ENCODE measurements at regions not wholly inside any gene's neighbourhood (a gene's known extent, or its start where the extent isn't known, plus 50 kb on each side); places are given as distances from the start of the nearest gene placed in this dataset.

GRCh38 chr14:44662250-44662891, 155.3 kb upstream of the FSCB start:
- DNase-seq (no peak), ATAC-seq (no peak)
- no peaks in the 10 kb centered on the region for H3K36me3 ChIP-seq
- TF ChIP-seq, protein P1, sequence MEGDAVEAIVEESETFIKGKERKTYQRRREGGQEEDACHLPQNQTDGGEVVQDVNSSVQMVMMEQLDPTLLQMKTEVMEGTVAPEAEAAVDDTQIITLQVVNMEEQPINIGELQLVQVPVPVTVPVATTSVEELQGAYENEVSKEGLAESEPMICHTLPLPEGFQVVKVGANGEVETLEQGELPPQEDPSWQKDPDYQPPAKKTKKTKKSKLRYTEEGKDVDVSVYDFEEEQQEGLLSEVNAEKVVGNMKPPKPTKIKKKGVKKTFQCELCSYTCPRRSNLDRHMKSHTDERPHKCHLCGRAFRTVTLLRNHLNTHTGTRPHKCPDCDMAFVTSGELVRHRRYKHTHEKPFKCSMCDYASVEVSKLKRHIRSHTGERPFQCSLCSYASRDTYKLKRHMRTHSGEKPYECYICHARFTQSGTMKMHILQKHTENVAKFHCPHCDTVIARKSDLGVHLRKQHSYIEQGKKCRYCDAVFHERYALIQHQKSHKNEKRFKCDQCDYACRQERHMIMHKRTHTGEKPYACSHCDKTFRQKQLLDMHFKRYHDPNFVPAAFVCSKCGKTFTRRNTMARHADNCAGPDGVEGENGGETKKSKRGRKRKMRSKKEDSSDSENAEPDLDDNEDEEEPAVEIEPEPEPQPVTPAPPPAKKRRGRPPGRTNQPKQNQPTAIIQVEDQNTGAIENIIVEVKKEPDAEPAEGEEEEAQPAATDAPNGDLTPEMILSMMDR (IDR thresholded peaks at IDR 0.05): no peak
- no peak overlapping the region for H3K4me3 ChIP-seq
- no peak overlapping the region for H3K27ac ChIP-seq
- no peaks in the 10 kb centered on the region for H3K27me3 ChIP-seq
- intact Hi-C loops (cut with DNase I): loop anchor here in 1 of 10 donors (2.0 kb wide), 1 partner anchor 60 kb away; no protein-coding TSS in a partner anchor
- H3K9me3 ChIP-seq: no peaks in the 10 kb centered on the region
- no peaks in the 10 kb centered on the region for H3K4me1 ChIP-seq

DNA sequence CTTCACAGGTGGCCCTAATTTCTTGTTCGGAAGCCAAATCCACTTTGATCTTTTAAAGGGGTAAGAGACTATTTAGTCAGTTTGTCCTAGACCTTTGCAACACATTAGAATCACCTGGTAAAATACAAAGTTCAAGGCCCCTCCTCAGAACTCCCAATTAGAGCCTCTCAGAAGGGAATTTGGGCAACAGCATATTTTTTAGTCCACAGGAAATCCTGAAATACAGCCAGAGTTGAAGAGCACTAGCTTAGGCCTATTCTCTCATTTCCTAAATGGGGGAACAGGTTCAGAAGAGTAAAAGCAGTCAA, 151.3 kb upstream of the FSCB start:
- H3K27ac ChIP-seq: no peak overlapping the region
- DNase-seq: no peak
- H3K27me3 ChIP-seq: no peaks in the 10 kb centered on the region
- peaks cover 0 to 2% (median 0%) of the 10 kb centered on the region in 11 donors for H3K9me3 ChIP-seq
- intact Hi-C loops (cut with DNase I): no loop called here
- no peak overlapping the region for H3K4me3 ChIP-seq
- no peak for ATAC-seq
- no peaks in the 10 kb centered on the region for H3K36me3 ChIP-seq
- TF ChIP-seq, protein P1 (IDR thresholded peaks at IDR 0.05): no peak
- H3K4me1 ChIP-seq: no peaks in the 10 kb centered on the region
- WGBS, 2 donors: 64 to 67% methylated on average over 1 of the region's 1 CpG

GRCh38 chr14:44657696-44658388, 150.8 kb upstream of the FSCB start:
- peaks cover 0 to 2% (median 0%) of the 10 kb centered on the region in 11 donors for H3K9me3 ChIP-seq
- no peak overlapping the region for H3K4me3 ChIP-seq
- DNase-seq (no peak), ATAC-seq (no peak)
- H3K27ac ChIP-seq: no peak overlapping the region
- TF ChIP-seq, protein P1 (IDR thresholded peaks at IDR 0.05): peak in 7 of 9 donors; percentile 24 to 53 (median 32)
- H3K27me3 ChIP-seq: no peaks in the 10 kb centered on the region
- no peaks in the 10 kb centered on the region for H3K4me1 ChIP-seq
- intact Hi-C loops (cut with DNase I): no loop called here
- WGBS, 2 donors: 20 to 25% methylated on average over 3 of the region's 3 CpGs
- H3K36me3 ChIP-seq: no peaks in the 10 kb centered on the region

DNA sequence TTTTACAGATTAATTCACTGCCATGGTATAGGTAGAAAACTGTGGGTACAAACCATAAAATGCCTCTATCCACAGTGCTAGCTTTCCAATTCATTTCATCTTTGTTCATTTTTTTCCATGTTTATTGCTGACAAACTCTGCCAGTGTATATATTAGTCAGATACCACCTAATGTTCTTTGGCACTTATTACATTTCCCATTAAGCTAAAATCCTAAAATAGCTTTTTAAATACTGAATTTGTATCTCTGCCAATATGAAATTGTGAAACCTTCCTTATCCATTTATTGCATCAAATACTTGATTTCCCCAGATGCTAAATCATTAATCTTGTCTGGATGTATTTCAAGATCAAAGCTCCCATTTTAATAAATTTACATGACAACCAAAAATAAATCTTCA, 150.1 kb upstream of the FSCB start:
- no peak for DNase-seq
- TF ChIP-seq, protein P1 (IDR thresholded peaks at IDR 0.05): no peak
- H3K9me3 ChIP-seq: peaks cover 0 to 2% (median 0%) of the 10 kb centered on the region in 11 donors
- intact Hi-C loops (cut with DNase I): no loop called here
- no peaks in the 10 kb centered on the region for H3K36me3 ChIP-seq
- H3K27me3 ChIP-seq: no peaks in the 10 kb centered on the region
- ATAC-seq: no peak
- no peaks in the 10 kb centered on the region for H3K4me1 ChIP-seq
- H3K4me3 ChIP-seq: no peak overlapping the region
- no peak overlapping the region for H3K27ac ChIP-seq

Measured in heart right ventricle (tissue), 16 donors.